Fibroblast of lung (primary cell): ENCODE measurements at regions not wholly inside any gene's neighbourhood (a gene's known extent, or its start where the extent isn't known, plus 50 kb on each side); places are given as distances from the start of the nearest gene placed in this dataset.

Experiments used
- DNase-seq, 2 donors: peaks; one replicate each; pipeline versions ENCODE4 v3.0.0 to v3.0.0-alpha.2; 2010; ENCODE audit warnings: low read depth in 2 of 2
- H2AFZ ChIP-seq: 2 replicates; pipeline ENCODE4 v1.5.1; 2012; ENCODE audit warnings: low read length, control low read depth, inconsistent platforms
- H3K27ac ChIP-seq: 2 replicates; pipeline ENCODE4 v1.5.1; 2011; ENCODE audit warnings: low read length, control low read depth; ENCODE audit not compliant: insufficient read depth
- H3K27me3 ChIP-seq: 2 replicates; pipeline ENCODE4 v1.5.1; 2011; ENCODE audit warnings: mild to moderate bottlenecking, low read length; ENCODE audit not compliant: control insufficient read depth, insufficient read depth
- H3K36me3 ChIP-seq: 2 replicates; pipeline ENCODE4 v1.5.1; 2011; ENCODE audit warnings: low read length; ENCODE audit not compliant: control insufficient read depth, insufficient read depth
- H3K4me1 ChIP-seq: 2 replicates; pipeline ENCODE4 v1.5.1; 2011; ENCODE audit warnings: low read length; ENCODE audit not compliant: control insufficient read depth, insufficient read depth; ENCODE audit errors: extremely low read depth
- H3K4me2 ChIP-seq: 2 replicates; pipeline ENCODE4 v1.5.1; 2011; ENCODE audit warnings: low read length, control low read depth; ENCODE audit not compliant: insufficient read depth; ENCODE audit errors: extremely low read depth
- H3K4me3 ChIP-seq, 4 experiments: fragments of 200-600 bp in 1 of 4; sonication (generic) in 1 of 4; replicated peaks in 1 of 4; 2 replicates each; pipeline ENCODE4 v1.5.1; 2011 to 2016; ENCODE audit warnings: low read length in 4 of 4, low read depth in 3 of 4, mild to moderate bottlenecking in 3 of 4, control low read depth in 2 of 4, inconsistent platforms in 1 of 4, mixed read lengths in 1 of 4; ENCODE audit not compliant: insufficient read depth in 1 of 4; ENCODE audit errors: control extremely low read depth in 1 of 4
- H3K79me2 ChIP-seq: 2 replicates; pipeline ENCODE4 v1.5.1; 2012; ENCODE audit warnings: mild to moderate bottlenecking, low read length, inconsistent platforms; ENCODE audit not compliant: control insufficient read depth, insufficient read depth
- H3K9ac ChIP-seq: 2 replicates; pipeline ENCODE4 v1.5.1; 2011; ENCODE audit warnings: mild to moderate bottlenecking, low read length, control low read depth; ENCODE audit not compliant: insufficient read depth
- H3K9me3 ChIP-seq: 2 replicates; pipeline ENCODE4 v1.5.1; 2012; ENCODE audit warnings: low read depth, low read length; ENCODE audit not compliant: control insufficient read depth, insufficient read depth
- H4K20me1 ChIP-seq: 2 replicates; pipeline ENCODE4 v1.5.1; 2011; ENCODE audit warnings: low read length; ENCODE audit not compliant: control insufficient read depth, insufficient read depth; ENCODE audit errors: extremely low read depth
- CTCF ChIP-seq, 2 donors: IDR thresholded peaks in 1 of 2; conservative IDR thresholded peaks in 1 of 2; 1 replicate in 1 of 2; 2 replicates in 1 of 2; pipeline ENCODE4 v1.5.1; 2011 to 2012; ENCODE audit warnings: low read length in 2 of 2, control low read depth in 1 of 2, inconsistent platforms in 1 of 2, low read depth in 1 of 2, mild to moderate bottlenecking in 1 of 2
- EZH2 ChIP-seq: IDR thresholded peaks from 2 replicates; pipeline ENCODE4 v1.5.1; 2012; ENCODE audit warnings: low read length, control low read depth, mild to moderate bottlenecking; ENCODE audit errors: missing control alignments

- H3K9me3 ChIP-seq = no peaks in the 10 kb centered on the region
- no peak for DNase-seq
- H3K27ac ChIP-seq = no peak overlapping the region
- no peak for TF ChIP-seq EZH2
- no peak for TF ChIP-seq CTCF (conservative IDR thresholded peaks at IDR 0.05 in 1 of 2, IDR thresholded peaks at IDR 0.05 in 1 of 2; ENCODE audit: low read depth in 1 of 2, low read length in 2 of 2)
- no peaks in the 10 kb centered on the region for H3K79me2 ChIP-seq
- H3K4me1 ChIP-seq = no peaks in the 10 kb centered on the region
- no peak overlapping the region for H3K4me3 ChIP-seq
- H4K20me1 ChIP-seq = no peaks in the 10 kb centered on the region
- no peak overlapping the region for H3K4me2 ChIP-seq
- no peaks in the 10 kb centered on the region for H3K27me3 ChIP-seq
- H3K36me3 ChIP-seq = no peaks in the 10 kb centered on the region
- H3K9ac ChIP-seq = no peak overlapping the region
- H2AFZ ChIP-seq = no peak overlapping the region
Measured at GRCh38 chr12:17097674-17098073, 491.7 kb upstream of the LMO3 start.

GRCh38 chr12:17084831-17085230, 478.9 kb upstream of the LMO3 start:
- Histone ChIP-seq H3K9ac (no peak overlapping the region), H3K4me2 (no peak overlapping the region), H2AFZ (no peak overlapping the region), H3K4me1 (no peaks in the 10 kb centered on the region), H3K9me3 (no peaks in the 10 kb centered on the region), H4K20me1 (no peaks in the 10 kb centered on the region), H3K36me3 (no peaks in the 10 kb centered on the region), H3K4me3 (no peak overlapping the region), H3K27ac (no peak overlapping the region), H3K27me3 (no peaks in the 10 kb centered on the region), H3K79me2 (no peaks in the 10 kb centered on the region)
- TF ChIP-seq CTCF (conservative IDR thresholded peaks at IDR 0.05 in 1 of 2, IDR thresholded peaks at IDR 0.05 in 1 of 2; ENCODE audit: low read depth in 1 of 2, low read length in 2 of 2) (no peak), EZH2 (no peak)
- DNase-seq = no peak

- H4K20me1 ChIP-seq = no peaks in the 10 kb centered on the region
- H3K4me2 ChIP-seq = no peak overlapping the region
- H2AFZ ChIP-seq = no peak overlapping the region
- H3K36me3 ChIP-seq = no peaks in the 10 kb centered on the region
- no peaks in the 10 kb centered on the region for H3K27me3 ChIP-seq
- no peak overlapping the region for H3K4me3 ChIP-seq
- no peak overlapping the region for H3K27ac ChIP-seq
- TF ChIP-seq EZH2 (no peak), CTCF (conservative IDR thresholded peaks at IDR 0.05 in 1 of 2, IDR thresholded peaks at IDR 0.05 in 1 of 2; ENCODE audit: low read depth in 1 of 2, low read length in 2 of 2) (no peak)
- no peaks in the 10 kb centered on the region for H3K9me3 ChIP-seq
- DNase-seq = no peak
- no peaks in the 10 kb centered on the region for H3K79me2 ChIP-seq
- H3K9ac ChIP-seq = no peak overlapping the region
- H3K4me1 ChIP-seq = no peaks in the 10 kb centered on the region
Measured at GRCh38 chr12:17079251-17079909, 473.4 kb upstream of the LMO3 start.
